ENCODE measurements at regions not wholly inside any gene's neighbourhood (a gene's known extent, or its start where the extent isn't known, plus 50 kb on each side); places are given as distances from the start of the nearest gene placed in this dataset.

DNA sequence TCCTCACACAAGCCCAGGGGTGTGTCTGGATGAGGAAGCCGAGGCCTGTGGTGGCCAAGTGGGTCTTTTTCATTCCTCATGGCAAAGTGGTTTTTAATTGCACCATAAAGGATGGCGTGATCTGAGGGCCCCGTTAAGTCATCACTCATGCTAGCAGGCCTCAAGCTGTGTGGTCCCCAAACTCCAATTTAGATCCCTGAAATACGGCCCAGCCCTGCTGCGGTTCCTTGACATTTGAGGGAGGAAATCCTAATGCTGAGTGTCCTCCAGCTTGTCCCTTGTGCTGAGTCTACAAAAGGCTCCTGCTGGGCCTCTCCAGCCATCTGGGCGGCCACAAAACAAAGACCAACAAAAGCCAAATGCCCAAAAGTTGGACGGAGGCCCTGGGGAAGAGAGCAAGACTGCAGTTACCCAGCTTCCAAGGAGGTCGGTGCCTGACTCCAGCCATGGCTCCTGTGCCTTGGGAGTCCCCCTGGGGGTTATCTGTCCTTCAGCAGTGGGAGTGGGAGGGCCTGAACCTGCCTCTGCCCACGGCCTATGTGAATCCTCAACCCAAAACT, 162.3 kb upstream of the PDE10A start:
- Histone ChIP-seq H3K27me3 (ENCODE audit: control insufficient read depth in 2 of 2, insufficient read depth in 2 of 2, low read length in 2 of 2) (no peaks in the 10 kb centered on the region), H3K4me1 (ENCODE audit: control insufficient read depth, extremely low read depth, insufficient read depth, low read length) (no peaks in the 10 kb centered on the region), H3K9ac (replicated peaks; ENCODE audit: extremely low read depth, insufficient read depth, low read length) (no peak overlapping the region), H3K79me2 (ENCODE audit: control insufficient read depth, insufficient read depth, low read length) (no peaks in the 10 kb centered on the region), H4K20me1 (replicated peaks; ENCODE audit: control insufficient read depth, extremely low read depth, insufficient read depth, low read length) (no peaks in the 10 kb centered on the region), H2AFZ (ENCODE audit: low read depth, low read length) (no peak overlapping the region), H3K36me3 (ENCODE audit: control insufficient read depth in 2 of 2, extremely low read depth in 1 of 2, insufficient read depth in 2 of 2, low read length in 2 of 2) (no peaks in the 10 kb centered on the region), H3K27ac (ENCODE audit: insufficient read depth, low read depth, low read length) (no peak overlapping the region), H3K4me2 (ENCODE audit: insufficient read depth, low read length) (no peak overlapping the region), H3K4me3 (replicated peaks in 1 of 3; ENCODE audit: insufficient read depth in 1 of 3, low read depth in 1 of 3, low read length in 3 of 3) (no peak overlapping the region), H3K9me1 (replicated peaks; ENCODE audit: control insufficient read depth, extremely low read depth, insufficient read depth, low read length) (no peaks in the 10 kb centered on the region), H3K9me3 (replicated peaks; ENCODE audit: control insufficient read depth, insufficient read depth, low read length) (no peaks in the 10 kb centered on the region)
- ChIA-PET CTCF (interaction anchor here (1.0 kb wide), 1 partner anchor 385 kb away, joined by 4 read pairs; no protein-coding TSS in a partner anchor), POLR2A (no interaction called here)
- no peak for TF ChIP-seq POLR2AphosphoS5 (IDR thresholded peaks at IDR 0.05; ENCODE audit: insufficient read depth, low read depth, low read length)
- TF ChIP-seq CTCF (IDR thresholded peaks at IDR 0.05; ENCODE audit: extremely low read depth in 1 of 2, insufficient read depth in 1 of 2, low read depth in 1 of 2, low read length in 2 of 2): no peak
- no peak for TF ChIP-seq POLR2A (IDR thresholded peaks at IDR 0.05; ENCODE audit: low read depth, low read length)
- no peak for TF ChIP-seq EZH2 (IDR thresholded peaks at IDR 0.05; ENCODE audit: borderline replicate concordance, low read depth, low read length, severe bottlenecking)
- no peak for TF ChIP-seq FOS (IDR thresholded peaks at IDR 0.05; ENCODE audit: borderline replicate concordance, insufficient read depth, low read length)
- no peak for TF ChIP-seq GATA2 (IDR thresholded peaks at IDR 0.05; ENCODE audit: insufficient read depth, insufficient read length, low read depth, low read length)
- TF ChIP-seq, protein P1, sequence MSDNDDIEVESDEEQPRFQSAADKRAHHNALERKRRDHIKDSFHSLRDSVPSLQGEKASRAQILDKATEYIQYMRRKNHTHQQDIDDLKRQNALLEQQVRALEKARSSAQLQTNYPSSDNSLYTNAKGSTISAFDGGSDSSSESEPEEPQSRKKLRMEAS (IDR thresholded peaks at IDR 0.05; ENCODE audit: insufficient read depth, insufficient read length): no peak
- no peak for TF ChIP-seq JUN (IDR thresholded peaks at IDR 0.05; ENCODE audit: borderline replicate concordance, insufficient read depth, insufficient read length, low read depth)
- no peak for TF ChIP-seq MYC (IDR thresholded peaks at IDR 0.05; ENCODE audit: low read depth, low read length)
- no TSS peak for BruUV-seq (replicated peaks)
- dilution Hi-C loops (cut with MboI; ENCODE audit: extremely low pct_ligation_motif_present, low sequenced_read_pairs) (no loop called here), intact Hi-C loops (cut with micrococcal nuclease) (no loop called here)
- DNase-seq (ENCODE audit: low read depth, low spot score) (no peak), FAIRE-seq (no peak)

All from endothelial cell of umbilical vein (primary cell).